GM12872 (cell line): ENCODE measurements at regions not wholly inside any gene's neighbourhood (a gene's known extent, or its start where the extent isn't known, plus 50 kb on each side); places are given as distances from the start of the nearest gene placed in this dataset.
A peak's percentile ranks its signal among the peaks of the same experiment; 100 is the strongest.

ENCODE experiments used
- TF ChIP-seq, protein P1 (sequence below): IDR thresholded peaks from 3 replicates; pipeline ENCODE4 v1.5.1; 2011; ENCODE audit warnings: low read depth, mild to moderate bottlenecking, low read length, moderate library complexity; ENCODE audit not compliant: insufficient read depth

- TF ChIP-seq, protein P1, sequence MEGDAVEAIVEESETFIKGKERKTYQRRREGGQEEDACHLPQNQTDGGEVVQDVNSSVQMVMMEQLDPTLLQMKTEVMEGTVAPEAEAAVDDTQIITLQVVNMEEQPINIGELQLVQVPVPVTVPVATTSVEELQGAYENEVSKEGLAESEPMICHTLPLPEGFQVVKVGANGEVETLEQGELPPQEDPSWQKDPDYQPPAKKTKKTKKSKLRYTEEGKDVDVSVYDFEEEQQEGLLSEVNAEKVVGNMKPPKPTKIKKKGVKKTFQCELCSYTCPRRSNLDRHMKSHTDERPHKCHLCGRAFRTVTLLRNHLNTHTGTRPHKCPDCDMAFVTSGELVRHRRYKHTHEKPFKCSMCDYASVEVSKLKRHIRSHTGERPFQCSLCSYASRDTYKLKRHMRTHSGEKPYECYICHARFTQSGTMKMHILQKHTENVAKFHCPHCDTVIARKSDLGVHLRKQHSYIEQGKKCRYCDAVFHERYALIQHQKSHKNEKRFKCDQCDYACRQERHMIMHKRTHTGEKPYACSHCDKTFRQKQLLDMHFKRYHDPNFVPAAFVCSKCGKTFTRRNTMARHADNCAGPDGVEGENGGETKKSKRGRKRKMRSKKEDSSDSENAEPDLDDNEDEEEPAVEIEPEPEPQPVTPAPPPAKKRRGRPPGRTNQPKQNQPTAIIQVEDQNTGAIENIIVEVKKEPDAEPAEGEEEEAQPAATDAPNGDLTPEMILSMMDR, result no peak
Observed at GRCh38 chrX:112967903-112968302, 127.3 kb upstream of the AMOT start.

DNA sequence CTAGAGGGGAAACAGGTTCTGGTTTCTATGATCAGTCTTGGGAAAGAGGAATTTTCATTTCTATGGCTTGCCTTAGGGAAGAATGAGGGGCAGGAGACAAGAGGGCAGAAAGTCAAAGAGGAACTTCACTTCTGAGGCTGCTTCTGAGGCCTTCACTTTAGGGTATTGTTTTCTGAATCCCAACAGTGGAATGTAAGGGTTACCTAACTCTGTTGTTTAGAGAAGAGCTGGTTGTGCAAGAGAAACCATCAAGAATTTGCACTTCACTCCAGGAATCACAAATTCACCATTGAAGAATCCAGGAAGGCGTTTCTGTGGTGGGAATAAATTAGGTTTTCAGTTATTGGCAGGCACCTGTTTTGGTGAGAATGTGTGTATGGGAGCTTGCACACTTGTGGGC, 126.7 kb upstream of the AMOT start:
- TF ChIP-seq, protein P1, result no peak

DNA sequence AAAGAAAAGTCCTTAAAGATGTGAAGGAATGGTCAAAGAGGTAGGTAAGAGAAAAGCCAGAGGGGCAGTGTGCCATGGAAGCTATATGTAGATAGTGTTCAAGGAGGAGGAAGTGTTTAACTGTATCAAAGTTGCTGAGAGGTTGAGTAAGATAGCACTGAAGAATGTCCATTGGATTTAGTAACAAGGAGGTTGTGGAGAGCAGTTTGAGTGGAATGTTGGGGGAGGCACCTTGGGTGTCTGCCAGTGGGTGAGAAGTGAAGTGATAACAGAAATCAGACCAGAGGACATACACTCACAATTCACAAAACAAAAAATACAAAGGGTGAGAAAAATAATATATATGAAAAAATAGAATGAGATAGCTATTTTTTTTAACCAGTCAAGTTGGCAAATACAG, 121.3 kb upstream of the AMOT start:
- TF ChIP-seq, protein P1, result no peak

DNA sequence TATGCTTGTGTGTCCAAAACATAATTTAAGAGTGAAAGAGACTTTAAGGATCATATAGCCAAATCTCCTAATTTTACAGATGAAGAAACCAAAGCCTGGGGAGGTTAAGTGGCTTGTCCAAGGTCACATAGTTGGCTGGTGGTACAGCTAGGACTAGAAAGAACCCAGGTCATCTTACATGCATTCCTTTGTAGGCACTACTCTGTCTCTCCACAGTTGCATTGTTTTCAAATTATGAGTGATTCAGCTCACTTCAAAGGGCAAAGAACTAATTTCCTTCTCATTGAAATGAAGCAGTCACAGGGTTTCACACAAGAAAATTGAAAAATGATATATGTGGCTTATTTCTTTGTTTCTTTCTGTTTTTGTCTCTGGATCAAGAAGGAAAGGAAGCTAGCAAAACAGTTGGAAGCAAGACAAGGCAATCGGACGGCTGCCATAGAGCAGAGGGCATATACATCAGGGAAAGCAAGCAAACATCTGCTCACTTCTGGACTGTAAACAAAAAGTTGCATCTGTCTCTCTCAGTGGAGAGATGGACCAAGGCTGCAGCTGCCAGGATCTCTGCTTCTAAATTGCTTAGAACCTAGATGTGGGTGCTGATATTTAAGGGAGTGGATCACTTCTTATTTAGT, 107.5 kb upstream of the AMOT start:
- TF ChIP-seq, protein P1, result no peak

DNA sequence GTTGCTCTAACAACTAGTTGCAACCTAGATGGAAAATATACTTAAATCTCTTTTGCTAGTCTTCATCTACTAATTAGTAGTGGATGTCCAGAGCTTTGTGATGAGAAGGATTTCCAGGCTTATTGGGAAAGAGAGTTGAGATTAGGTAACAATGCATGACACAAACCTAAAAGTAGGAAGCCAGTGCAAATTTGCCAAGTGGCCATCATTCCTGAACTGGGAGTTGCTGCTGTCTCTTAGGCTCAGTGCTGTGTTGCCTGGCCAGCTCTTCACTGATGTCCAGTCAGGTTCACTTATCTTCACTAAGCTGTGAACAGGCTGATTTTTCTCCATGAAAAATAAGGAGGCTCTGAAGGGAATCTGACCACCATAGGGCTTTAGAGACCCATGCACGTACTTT, 105.6 kb upstream of the AMOT start:
- TF ChIP-seq, protein P1, result no peak

DNA sequence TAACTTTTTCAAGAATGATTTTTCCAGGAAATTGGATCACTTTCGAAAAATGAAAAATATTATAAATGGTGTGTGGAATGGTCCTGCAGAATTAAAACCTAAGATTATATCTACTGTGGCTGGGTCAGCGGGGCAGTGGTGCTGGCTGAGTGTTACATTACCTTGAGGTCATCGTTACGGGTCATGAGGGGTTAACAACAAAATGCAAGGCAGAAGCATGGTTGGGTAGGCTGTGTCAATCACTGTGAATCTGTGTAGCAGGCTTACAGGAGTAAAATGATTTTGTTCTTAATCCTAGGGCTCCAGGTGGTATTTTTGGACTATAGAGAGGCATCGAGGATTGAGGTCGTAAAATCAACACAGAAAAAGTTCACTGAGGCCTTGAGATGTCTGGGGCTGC, 105.2 kb upstream of the AMOT start:
- TF ChIP-seq, protein P1, result no peak

DNA sequence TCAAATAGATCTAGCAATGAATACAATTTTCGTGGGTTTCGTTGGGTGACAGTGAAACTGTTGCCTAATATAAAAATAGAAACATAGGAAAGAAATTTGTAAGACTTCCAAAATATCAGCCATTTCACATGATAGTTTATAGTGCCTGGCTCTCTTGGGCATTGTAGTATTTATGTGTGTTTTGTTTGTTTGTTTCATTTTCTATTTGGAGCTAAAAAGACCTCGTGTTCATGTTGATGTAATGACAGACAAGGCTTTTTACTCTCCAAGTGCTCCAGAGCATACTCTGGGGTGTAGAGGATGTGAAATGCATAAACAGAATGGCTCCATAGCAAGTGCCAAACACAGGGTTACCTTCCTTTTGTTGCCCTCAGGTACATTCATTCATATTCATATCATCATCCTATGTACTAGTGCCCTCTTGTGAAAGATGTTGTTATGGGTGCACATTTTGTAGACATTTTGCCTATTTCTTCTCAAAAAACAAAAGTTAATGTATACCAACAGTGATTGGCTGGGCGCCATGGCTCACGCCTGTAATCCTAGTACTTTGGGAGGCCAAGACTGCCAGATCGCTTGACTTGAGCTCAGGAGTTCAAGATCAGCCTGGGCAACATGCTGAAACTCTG, 100.7 kb upstream of the AMOT start:
- TF ChIP-seq, protein P1, result peak; percentile 22; the same call in 1 of the 3 replicates

DNA sequence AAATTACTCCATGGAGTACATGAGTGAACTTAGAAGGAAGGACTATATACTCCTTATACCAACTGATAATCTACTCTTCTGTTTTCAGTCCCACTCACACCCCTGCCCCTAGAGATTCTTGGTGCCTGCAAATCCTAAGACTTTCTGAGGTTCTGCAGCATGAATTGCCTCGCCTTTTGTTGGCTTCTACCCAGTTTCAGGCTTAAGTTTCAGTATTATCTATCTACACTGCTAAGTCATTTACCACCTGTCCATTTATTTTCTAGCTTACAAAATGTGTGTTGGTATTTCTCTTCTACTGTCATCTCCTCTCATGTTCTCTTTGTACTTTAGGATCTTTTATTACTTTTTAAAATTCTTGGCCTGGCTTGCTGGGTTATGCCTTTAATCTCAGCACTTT, 94.4 kb upstream of the AMOT start:
- TF ChIP-seq, protein P1, result no peak
